ENCODE measurements at regions not wholly inside any gene's neighbourhood (a gene's known extent, or its start where the extent isn't known, plus 50 kb on each side); places are given as distances from the start of the nearest gene placed in this dataset.
A peak's percentile ranks its signal among the peaks of the same experiment; 100 is the strongest.

- H3K9me3 ChIP-seq = no peaks in the 10 kb centered on the region
- intact Hi-C loops (cut with DNase I) = no loop called here
- H3K27ac ChIP-seq = no peak overlapping the region
- H3K4me3 ChIP-seq = no peak overlapping the region
- TF ChIP-seq POLR2A (IDR thresholded peaks at IDR 0.05) (no peak), CTCF (IDR thresholded peaks at IDR 0.05) (no peak)
- no peaks in the 10 kb centered on the region for H3K27me3 ChIP-seq
- H3K36me3 ChIP-seq = no peaks in the 10 kb centered on the region
- peaks cover 0 to 26% (median 17%) of the 10 kb centered on the region in 12 donors for H3K4me1 ChIP-seq
- no peak for ATAC-seq
- no peak for DNase-seq
Observed at GRCh38 chr5:123880875-123881274, 368.9 kb downstream of the CSNK1G3 start.

GRCh38 chr5:123879071-123879470 is 367.1 kb downstream of the CSNK1G3 start:
- Histone ChIP-seq H3K36me3 (no peaks in the 10 kb centered on the region), H3K27me3 (no peaks in the 10 kb centered on the region), H3K4me3 (no peak overlapping the region), H3K9me3 (no peaks in the 10 kb centered on the region), H3K27ac (no peak overlapping the region), H3K4me1 (peaks cover 0 to 44% (median 31%) of the 10 kb centered on the region in 12 donors)
- no peak for DNase-seq
- intact Hi-C loops (cut with DNase I) = no loop called here
- no peak for ATAC-seq
- TF ChIP-seq POLR2A (IDR thresholded peaks at IDR 0.05) (no peak), CTCF (IDR thresholded peaks at IDR 0.05) (no peak)
- WGBS, 4 donors = 61 to 62% (median 62%) methylated on average over 4 of the region's 4 CpGs

- H3K4me1 ChIP-seq = peaks cover 0 to 42% (median 23%) of the 10 kb centered on the region in 12 donors
- WGBS, 4 donors = 92 to 95% (median 93%) methylated on average over 4 of the region's 4 CpGs
- H3K4me3 ChIP-seq = no peak overlapping the region
- no peak for ATAC-seq
- H3K27ac ChIP-seq = peak overlapping the region in 1 of 12 donors; percentile 2
- no peaks in the 10 kb centered on the region for H3K9me3 ChIP-seq
- DNase-seq = no peak
- H3K27me3 ChIP-seq = no peaks in the 10 kb centered on the region
- no peaks in the 10 kb centered on the region for H3K36me3 ChIP-seq
- TF ChIP-seq POLR2A (IDR thresholded peaks at IDR 0.05) (no peak), CTCF (IDR thresholded peaks at IDR 0.05) (no peak)
- intact Hi-C loops (cut with DNase I) = no loop called here
Observed at GRCh38 chr5:123876276-123876790, 364.4 kb downstream of the CSNK1G3 start.

- no peaks in the 10 kb centered on the region for H3K9me3 ChIP-seq
- peaks cover 0 to 40% (median 23%) of the 10 kb centered on the region in 12 donors for H3K4me1 ChIP-seq
- peak in 4 of 5 donors; percentile 13 to 35 (median 30) for DNase-seq
- intact Hi-C loops (cut with DNase I) = no loop called here
- H3K4me3 ChIP-seq = no peak overlapping the region
- WGBS, 4 donors = 22 to 31% (median 27%) methylated on average over 7 of the region's 7 CpGs
- no peaks in the 10 kb centered on the region for H3K27me3 ChIP-seq
- TF ChIP-seq POLR2A (IDR thresholded peaks at IDR 0.05) = no peak
- TF ChIP-seq CTCF (IDR thresholded peaks at IDR 0.05) = no peak
- H3K36me3 ChIP-seq = no peaks in the 10 kb centered on the region
- H3K27ac ChIP-seq = peak overlapping the region in 8 of 12 donors; percentile 3 to 74 (median 46)
- ATAC-seq = peak; percentile 67 to 85 (median 82)
Observed at GRCh38 chr5:123875561-123876275, 363.7 kb downstream of the CSNK1G3 start.
